IPS-15b (cell line): ENCODE measurements at regions not wholly inside any gene's neighbourhood (a gene's known extent, or its start where the extent isn't known, plus 50 kb on each side); places are given as distances from the start of the nearest gene placed in this dataset.
A peak's percentile ranks its signal among the peaks of the same experiment; 100 is the strongest.
"Not testable (repeated sequence)": the region's sequence is repeated elsewhere in the genome, so short reads cannot be mapped to it uniquely, and the experiment has no call there.

Experiments used
- H3K27me3 ChIP-seq: one replicate; pipeline ENCODE4 v1.6.1; 2013; ENCODE audit warnings: low read length; ENCODE audit not compliant: control insufficient read depth, insufficient read depth
- H3K36me3 ChIP-seq: one replicate; pipeline ENCODE4 v1.6.1; 2013; ENCODE audit warnings: low read length; ENCODE audit not compliant: control insufficient read depth, insufficient read depth
- H3K4me1 ChIP-seq: one replicate; pipeline ENCODE4 v1.6.1; 2013; ENCODE audit warnings: mild to moderate bottlenecking, low read length; ENCODE audit not compliant: control insufficient read depth, insufficient read depth
- H3K4me3 ChIP-seq: one replicate; pipeline ENCODE4 v1.5.1; 2013; ENCODE audit warnings: low read depth, low read length
- H3K9ac ChIP-seq: one replicate; pipeline ENCODE4 v1.6.1; 2013; ENCODE audit warnings: low read depth, mild to moderate bottlenecking, low read length
- H3K9me3 ChIP-seq: one replicate; pipeline ENCODE4 v1.6.1; 2013; ENCODE audit warnings: mild to moderate bottlenecking, low read length; ENCODE audit not compliant: control insufficient read depth, insufficient read depth

DNA sequence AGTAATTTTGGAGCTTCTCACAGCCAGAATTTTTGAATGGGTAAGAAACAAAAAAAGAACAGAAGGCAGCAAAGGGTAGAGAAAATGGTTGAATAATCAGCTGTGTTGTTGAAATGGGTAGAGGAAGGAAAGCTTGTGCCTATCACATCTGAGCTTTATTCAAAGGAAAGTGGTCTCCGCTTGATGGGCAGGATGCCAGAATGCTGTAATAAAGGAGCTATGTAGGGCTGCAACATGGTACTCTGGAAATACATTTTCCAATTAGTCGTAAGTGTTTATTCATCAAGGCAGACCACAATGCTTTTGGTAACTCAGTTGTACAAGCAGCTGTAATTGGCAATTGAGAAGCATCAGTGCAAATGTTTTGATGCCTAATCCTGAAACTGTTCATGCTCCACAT, 196.9 kb downstream of the ICOS start:
- Histone ChIP-seq H3K4me3 (no peak overlapping the region), H3K27me3 (no peaks in the 10 kb centered on the region), H3K9me3 (no peaks in the 10 kb centered on the region), H3K36me3 (no peaks in the 10 kb centered on the region), H3K9ac (no peak overlapping the region), H3K4me1 (peaks cover 4% of the 10 kb centered on the region)

DNA sequence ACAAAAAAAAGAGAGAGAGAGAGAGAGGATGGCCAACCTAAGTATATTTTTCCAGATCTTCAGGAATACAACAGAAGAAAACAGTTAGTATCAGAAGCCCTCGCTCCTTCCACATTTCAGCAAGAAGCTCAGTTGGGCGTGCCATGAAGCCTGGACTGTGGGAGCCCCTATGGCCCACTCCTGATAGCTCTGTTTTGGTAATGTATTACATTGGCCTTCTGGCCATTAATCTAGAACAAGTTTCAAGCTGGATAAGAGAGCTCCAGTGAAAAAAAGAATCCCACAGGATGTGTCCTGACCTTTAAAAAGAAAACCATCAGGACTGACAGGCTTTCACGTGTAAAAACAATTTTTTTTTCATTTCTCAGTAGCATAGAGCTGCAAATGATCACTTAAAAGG, 197.9 kb downstream of the ICOS start:
- H3K27me3 ChIP-seq: no peaks in the 10 kb centered on the region
- no peak overlapping the region for H3K4me3 ChIP-seq
- H3K9me3 ChIP-seq: no peaks in the 10 kb centered on the region
- H3K9ac ChIP-seq: no peak overlapping the region
- no peaks in the 10 kb centered on the region for H3K36me3 ChIP-seq
- H3K4me1 ChIP-seq: peaks cover 4% of the 10 kb centered on the region

DNA sequence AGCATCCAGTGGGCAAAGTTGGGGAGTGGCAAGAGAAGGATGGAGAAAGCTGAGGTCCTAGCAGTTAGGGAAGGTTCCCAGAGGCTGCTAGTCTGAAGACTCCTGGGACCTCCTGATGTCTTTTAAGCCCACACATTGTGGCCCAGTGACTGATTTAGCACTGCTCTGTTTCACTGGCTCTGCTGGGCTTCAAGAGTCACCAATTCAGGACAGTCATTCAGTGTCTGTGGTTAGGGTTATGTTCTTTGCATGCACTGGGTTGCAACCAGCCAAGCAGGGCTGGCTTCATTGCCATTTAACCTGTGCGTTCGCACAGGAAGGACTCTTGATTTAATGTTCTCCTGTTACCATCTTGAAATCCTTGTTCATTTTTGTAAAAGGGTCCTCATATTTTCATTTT, 199.2 kb downstream of the ICOS start:
- H3K9ac ChIP-seq: no peak overlapping the region
- H3K36me3 ChIP-seq: no peaks in the 10 kb centered on the region
- H3K4me3 ChIP-seq: no peak overlapping the region
- peaks cover 4% of the 10 kb centered on the region for H3K4me1 ChIP-seq
- no peaks in the 10 kb centered on the region for H3K27me3 ChIP-seq
- H3K9me3 ChIP-seq: no peaks in the 10 kb centered on the region

DNA sequence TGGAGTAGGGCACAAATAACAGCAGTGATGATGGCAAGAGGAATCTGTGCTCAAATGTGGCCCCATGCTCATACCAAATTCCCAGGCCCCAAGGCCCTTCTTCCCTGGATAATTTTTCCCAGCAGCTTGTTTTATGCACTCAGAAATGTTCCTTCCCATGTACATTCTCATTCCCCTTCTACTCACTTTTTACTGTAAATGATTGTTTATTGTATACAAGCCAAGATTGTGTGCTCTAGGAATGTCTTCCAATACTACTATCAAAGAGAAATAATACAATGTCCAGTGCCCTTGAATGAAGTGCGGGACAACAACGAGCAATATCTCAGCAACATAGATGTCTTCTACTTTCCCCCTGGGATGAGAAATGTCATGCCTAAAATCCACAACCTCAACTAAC, 201.6 kb downstream of the ICOS start:
- no peak overlapping the region for H3K4me3 ChIP-seq
- no peaks in the 10 kb centered on the region for H3K9me3 ChIP-seq
- H3K9ac ChIP-seq: no peak overlapping the region
- no peaks in the 10 kb centered on the region for H3K27me3 ChIP-seq
- peaks cover 4% of the 10 kb centered on the region for H3K4me1 ChIP-seq
- no peaks in the 10 kb centered on the region for H3K36me3 ChIP-seq

DNA sequence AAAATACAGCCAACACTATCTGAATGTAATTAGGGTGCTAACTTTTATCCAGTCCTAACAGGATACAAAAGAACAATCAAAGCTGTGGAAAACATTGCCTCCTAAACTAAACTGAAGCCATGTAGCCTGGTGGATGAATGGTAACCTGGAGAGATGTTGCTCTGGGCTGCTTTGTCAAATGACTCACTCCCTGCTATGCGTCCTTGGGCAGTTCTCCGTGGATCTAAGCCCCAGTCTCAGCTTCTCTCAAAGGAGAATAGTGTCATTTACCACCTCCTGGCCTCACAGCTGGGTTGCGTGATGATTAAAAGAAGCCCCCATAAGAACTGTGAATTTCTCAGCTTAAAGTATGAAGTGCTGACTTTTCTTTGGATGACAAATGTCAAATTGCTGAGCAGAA, 203.7 kb downstream of the ICOS start:
- Histone ChIP-seq H3K9ac (no peak overlapping the region), H3K9me3 (no peaks in the 10 kb centered on the region), H3K4me3 (no peak overlapping the region), H3K27me3 (no peaks in the 10 kb centered on the region), H3K4me1 (peaks cover 4% of the 10 kb centered on the region), H3K36me3 (no peaks in the 10 kb centered on the region)

DNA sequence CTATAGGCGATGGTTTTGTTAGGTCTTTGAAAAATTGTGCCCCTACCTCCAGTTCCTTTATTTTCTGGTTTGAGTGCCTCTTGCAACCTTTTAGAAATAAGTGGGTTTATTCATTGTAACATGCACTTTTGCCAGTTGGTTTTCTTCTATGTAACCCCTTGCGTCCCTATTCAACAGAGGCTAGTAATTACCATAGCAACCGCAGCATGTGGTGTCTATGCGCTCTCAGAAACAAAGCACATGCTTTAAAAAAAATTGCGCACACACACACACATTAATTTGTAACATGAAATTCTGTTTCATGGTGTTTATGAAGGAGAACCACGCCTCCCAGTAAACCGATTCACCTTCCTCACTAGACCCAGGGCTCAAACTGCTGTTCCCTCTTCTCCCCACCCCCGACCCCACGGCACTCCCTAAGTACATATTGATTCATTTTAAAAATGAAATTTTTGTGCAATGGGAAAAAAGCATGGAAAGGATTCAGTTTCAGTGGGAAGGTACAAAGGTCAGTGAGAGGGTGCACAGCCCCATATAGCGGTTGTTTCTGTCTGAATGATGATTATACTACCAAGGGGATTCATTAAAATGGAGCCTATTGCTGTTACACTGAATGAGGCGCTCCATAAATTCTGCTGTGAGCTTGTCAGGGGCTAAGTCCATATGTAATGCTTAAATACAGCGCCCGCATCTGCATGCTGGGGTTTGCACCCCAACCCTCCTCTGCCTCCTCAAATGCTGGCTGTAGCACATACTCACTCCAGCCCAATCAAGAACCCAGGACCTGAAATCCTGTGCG, 206.9 kb downstream of the ICOS start:
- H3K9ac ChIP-seq: no peak overlapping the region
- no peaks in the 10 kb centered on the region for H3K9me3 ChIP-seq
- no peak overlapping the region for H3K4me3 ChIP-seq
- H3K4me1 ChIP-seq: no peaks in the 10 kb centered on the region
- H3K27me3 ChIP-seq: no peaks in the 10 kb centered on the region
- no peaks in the 10 kb centered on the region for H3K36me3 ChIP-seq

DNA sequence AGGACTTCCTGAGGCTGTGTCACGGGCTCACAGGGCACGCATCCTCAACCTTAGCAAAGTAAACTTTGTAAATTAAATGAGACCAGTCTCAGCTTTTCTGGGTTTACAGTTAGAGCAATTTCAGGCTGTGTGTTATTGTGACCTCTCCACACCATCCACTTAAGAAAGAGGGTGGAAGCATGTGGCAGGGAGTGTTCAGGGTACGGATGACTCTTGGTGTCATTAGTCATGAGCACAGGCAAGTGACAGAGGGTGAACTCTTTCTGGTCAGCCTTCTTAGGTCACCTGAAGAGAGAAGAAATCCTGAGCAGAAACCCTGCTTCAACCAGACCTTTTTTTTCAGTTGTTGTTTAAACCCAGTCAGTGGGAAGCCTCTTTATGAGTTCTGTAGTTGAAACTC, 207.9 kb downstream of the ICOS start:
- no peaks in the 10 kb centered on the region for H3K4me1 ChIP-seq
- no peak overlapping the region for H3K9ac ChIP-seq
- no peaks in the 10 kb centered on the region for H3K36me3 ChIP-seq
- no peak overlapping the region for H3K4me3 ChIP-seq
- H3K9me3 ChIP-seq: no peaks in the 10 kb centered on the region
- no peaks in the 10 kb centered on the region for H3K27me3 ChIP-seq

DNA sequence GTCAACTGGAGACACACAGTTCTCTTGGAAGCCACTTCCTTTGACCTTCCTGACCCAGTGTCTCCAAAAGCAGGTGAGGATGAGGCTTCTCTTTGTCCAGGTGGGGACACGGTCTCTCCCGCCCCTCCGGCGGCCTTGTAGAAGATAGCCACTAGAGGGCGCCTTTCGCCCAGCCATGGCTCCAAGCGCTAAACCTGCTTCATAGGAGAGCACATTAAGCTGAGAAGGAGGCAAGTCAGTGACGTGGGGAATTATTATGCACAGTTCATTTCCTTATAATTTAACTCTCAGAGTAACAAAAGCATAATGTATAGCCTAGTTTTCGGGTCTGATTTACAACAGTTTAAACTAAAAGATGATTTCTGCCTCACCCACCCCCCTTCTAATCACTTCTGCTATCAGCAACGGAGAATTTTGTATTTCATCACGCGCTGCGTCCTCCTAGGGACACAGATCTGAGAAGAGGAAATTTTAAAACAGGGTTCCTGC, 208.7 kb downstream of the ICOS start:
- H3K9ac ChIP-seq: no peak overlapping the region
- no peaks in the 10 kb centered on the region for H3K9me3 ChIP-seq
- no peaks in the 10 kb centered on the region for H3K4me1 ChIP-seq
- peak overlapping the region; percentile 45 for H3K4me3 ChIP-seq
- H3K36me3 ChIP-seq: no peaks in the 10 kb centered on the region
- H3K27me3 ChIP-seq: no peaks in the 10 kb centered on the region

DNA sequence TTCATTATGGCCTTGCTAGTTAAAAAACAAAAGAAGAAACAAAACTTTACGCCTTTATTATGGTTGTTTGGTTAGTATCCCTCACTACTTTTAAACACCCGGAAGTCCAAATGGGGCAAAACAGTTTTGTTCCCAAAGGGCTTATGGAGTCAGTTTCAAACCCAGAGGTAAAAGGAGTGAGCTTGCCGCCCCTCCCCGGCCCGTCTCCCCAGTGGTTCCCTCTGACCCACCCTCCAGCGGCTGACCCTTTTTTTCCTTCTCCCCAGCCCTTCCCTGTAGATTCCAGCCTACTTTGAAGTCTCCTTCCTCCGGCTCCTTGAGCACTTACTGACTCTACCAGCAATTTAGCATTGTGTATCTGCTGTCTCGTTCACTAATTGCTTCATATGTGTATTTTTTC, 209.2 kb downstream of the ICOS start:
- Histone ChIP-seq H3K9ac (no peak overlapping the region), H3K27me3 (no peaks in the 10 kb centered on the region)

DNA sequence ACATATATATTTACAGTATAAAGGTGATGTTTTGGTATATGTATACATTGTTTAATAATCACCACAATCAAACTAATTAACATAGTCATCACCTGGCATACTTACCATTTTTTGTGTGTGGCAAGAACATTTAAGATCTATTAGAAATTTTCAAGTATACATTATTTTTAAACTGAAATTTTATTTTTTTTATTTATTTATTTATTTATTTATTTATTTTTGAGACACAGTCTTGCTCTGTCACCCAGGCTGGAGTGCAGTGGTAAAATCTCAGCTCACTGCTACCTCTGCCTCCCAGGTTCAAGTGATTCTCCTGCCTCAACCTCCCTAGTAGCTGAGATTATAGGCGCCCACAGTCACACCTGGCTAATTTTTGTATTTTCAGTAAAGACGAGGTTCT, 210.5 kb downstream of the ICOS start:
- H3K27me3 ChIP-seq, H3K36me3 ChIP-seq, H3K9ac ChIP-seq, H3K4me3 ChIP-seq, H3K4me1 ChIP-seq, H3K9me3 ChIP-seq: not testable (repeated sequence)

More for the DNA sequence above, 209.2 kb downstream of the ICOS start:
- Histone ChIP-seq H3K36me3 (no peaks in the 10 kb centered on the region), H3K4me3 (peak overlapping the region; percentile 45), H3K9me3 (no peaks in the 10 kb centered on the region), H3K4me1 (no peaks in the 10 kb centered on the region)

DNA sequence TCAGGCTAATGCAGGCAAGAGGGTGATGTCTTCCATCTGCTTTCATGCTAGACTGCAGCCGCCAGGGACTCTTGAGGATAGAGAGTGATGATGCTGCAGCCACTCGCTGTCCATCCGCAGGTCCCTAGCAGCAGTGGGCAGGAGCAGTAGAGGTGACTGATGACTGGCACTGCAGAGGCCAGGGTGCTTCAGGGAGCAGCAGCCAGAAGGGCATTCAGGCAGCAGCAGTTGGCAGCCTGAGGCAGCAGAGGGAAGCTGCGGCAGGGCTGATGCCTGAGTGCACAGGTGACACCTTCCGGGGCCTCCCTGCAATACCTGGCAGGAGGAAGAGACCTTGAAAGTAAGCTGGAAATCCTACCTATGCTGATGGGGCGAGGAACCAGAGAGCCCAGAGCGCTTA, 214.2 kb downstream of the ICOS start:
- Histone ChIP-seq H3K4me3 (no peak overlapping the region), H3K4me1 (peaks cover 4% of the 10 kb centered on the region), H3K27me3 (no peaks in the 10 kb centered on the region), H3K36me3 (no peaks in the 10 kb centered on the region), H3K9me3 (no peaks in the 10 kb centered on the region), H3K9ac (no peak overlapping the region)

DNA sequence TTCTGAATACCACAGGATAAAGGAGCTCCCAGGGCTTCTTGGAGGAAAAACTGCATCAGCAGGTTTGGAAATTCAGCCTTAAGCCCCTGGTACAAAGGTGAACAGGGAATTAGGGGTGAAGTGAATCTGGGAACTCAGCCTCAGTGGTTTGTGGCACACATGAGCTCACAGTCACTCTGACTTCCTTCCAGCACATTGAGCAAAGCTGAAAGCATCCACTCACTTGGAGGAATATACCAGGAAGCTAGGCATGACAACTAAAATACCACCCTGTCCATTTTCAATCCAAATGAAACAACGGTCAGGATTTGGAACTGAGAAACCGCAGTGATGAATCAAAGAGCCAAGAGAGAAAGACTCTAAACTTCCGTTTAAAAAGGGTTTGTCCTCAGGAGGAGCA, 216.1 kb downstream of the ICOS start:
- Histone ChIP-seq H3K36me3 (no peaks in the 10 kb centered on the region), H3K27me3 (no peaks in the 10 kb centered on the region), H3K9ac (no peak overlapping the region), H3K9me3 (no peaks in the 10 kb centered on the region), H3K4me3 (no peak overlapping the region), H3K4me1 (peaks cover 4% of the 10 kb centered on the region)
